ENCODE measurements at regions not wholly inside any gene's neighbourhood (a gene's known extent, or its start where the extent isn't known, plus 50 kb on each side); places are given as distances from the start of the nearest gene placed in this dataset.

GRCh38 chr6:55632953-55633352 lies 54.0 kb upstream of the HMGCLL1 start:
- Histone ChIP-seq H3K27ac (no peak overlapping the region), H3K27me3 (no peaks in the 10 kb centered on the region), H3K4me1 (no peaks in the 10 kb centered on the region), H3K4me3 (no peak overlapping the region), H3K36me3 (no peaks in the 10 kb centered on the region), H3K9me3 (no peaks in the 10 kb centered on the region)
- no peak for DNase-seq (ENCODE audit: low spot score in 2 of 2)
- no peak for TF ChIP-seq EP300 (IDR thresholded peaks at IDR 0.05)
- no peak for TF ChIP-seq POLR2AphosphoS5 (IDR thresholded peaks at IDR 0.05)
- no peak for TF ChIP-seq POLR2A (IDR thresholded peaks at IDR 0.05)
- no peak for TF ChIP-seq CTCF (IDR thresholded peaks at IDR 0.05)
- 63% methylated on average over 1 of the region's 1 CpG for WGBS

Measured in suprapubic skin (tissue), 4 donors.